Endothelial cell (in vitro differentiated cells): ENCODE measurements at regions not wholly inside any gene's neighbourhood (a gene's known extent, or its start where the extent isn't known, plus 50 kb on each side); places are given as distances from the start of the nearest gene placed in this dataset.

Experiments used
- DNase-seq: peaks from one replicate; pipeline ENCODE4 v3.0.0; 2021; ENCODE audit warnings: low spot score
- H3K27ac Mint-ChIP-seq: one replicate; pipeline ENCODE4 v1.8.0; 2021; ENCODE audit warnings: mixed read lengths, inconsistent platforms; ENCODE audit not compliant: unreplicated experiment
- H3K27me3 Mint-ChIP-seq: one replicate; pipeline ENCODE4 v1.8.0; 2021; ENCODE audit warnings: mild to moderate bottlenecking, moderate library complexity, mixed read lengths, inconsistent platforms; ENCODE audit not compliant: unreplicated experiment
- H3K36me3 Mint-ChIP-seq: one replicate; pipeline ENCODE4 v1.8.0; 2021; ENCODE audit warnings: mild to moderate bottlenecking, low read depth, mixed read lengths, inconsistent platforms; ENCODE audit not compliant: unreplicated experiment
- H3K4me1 Mint-ChIP-seq: one replicate; pipeline ENCODE4 v1.8.0; 2021; ENCODE audit warnings: mild to moderate bottlenecking, mixed read lengths, inconsistent platforms; ENCODE audit not compliant: unreplicated experiment
- H3K4me3 Mint-ChIP-seq: one replicate; pipeline ENCODE4 v1.8.0; 2021; ENCODE audit warnings: mild to moderate bottlenecking, mixed read lengths, inconsistent platforms; ENCODE audit not compliant: unreplicated experiment
- H3K9me3 Mint-ChIP-seq: one replicate; pipeline ENCODE4 v1.8.0; 2021; ENCODE audit warnings: mixed read lengths, inconsistent platforms; ENCODE audit not compliant: unreplicated experiment
- CTCF ChIP-seq: fragments of 200-600 bp; sonication (generic); IDR thresholded peaks from one replicate; pipeline ENCODE4 v1.5.0; 2021; ENCODE audit warnings: antibody characterized with exemption; ENCODE audit not compliant: unreplicated experiment

DNA sequence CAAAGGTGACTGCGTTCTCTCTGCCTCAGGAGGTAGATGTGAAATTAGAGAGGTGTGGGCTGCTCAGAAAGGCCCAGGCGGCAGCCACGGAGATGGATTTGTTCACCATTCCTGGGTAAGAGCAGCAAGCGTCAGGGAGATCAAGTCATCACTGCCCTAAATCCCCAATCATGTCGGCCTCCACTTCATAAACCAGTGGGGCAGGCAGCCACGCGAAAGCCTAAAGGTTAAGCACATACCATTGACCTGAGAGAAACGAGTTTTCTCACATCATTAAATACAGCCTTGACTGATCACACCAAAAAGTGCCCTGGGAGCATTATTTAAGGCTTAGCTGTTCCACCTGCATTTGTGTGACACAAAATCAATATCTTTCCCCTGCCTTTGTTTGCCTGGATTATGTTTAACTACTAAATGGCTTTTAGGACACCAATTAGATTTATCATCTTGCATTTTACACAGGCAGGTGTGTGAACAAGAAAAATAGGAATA, 50.7 kb upstream of the FOXB1 start:
- Mint-ChIP-seq H3K9me3 (no peaks in the 10 kb centered on the region), H3K36me3 (no peaks in the 10 kb centered on the region), H3K27me3 (no peaks in the 10 kb centered on the region), H3K4me3 (no peak overlapping the region), H3K27ac (no peak overlapping the region), H3K4me1 (peaks cover 8% of the 10 kb centered on the region)
- no peak for DNase-seq
- TF ChIP-seq CTCF, result no peak

- H3K4me1 Mint-ChIP-seq, result peaks cover 8% of the 10 kb centered on the region
- no peak for DNase-seq
- no peaks in the 10 kb centered on the region for H3K27me3 Mint-ChIP-seq
- no peak overlapping the region for H3K4me3 Mint-ChIP-seq
- H3K9me3 Mint-ChIP-seq, result no peaks in the 10 kb centered on the region
- H3K36me3 Mint-ChIP-seq, result no peaks in the 10 kb centered on the region
- TF ChIP-seq CTCF, result no peak
- no peak overlapping the region for H3K27ac Mint-ChIP-seq
Observed at GRCh38 chr15:59952960-59953359, 51.2 kb upstream of the FOXB1 start.

- DNase-seq, result no peak
- H3K9me3 Mint-ChIP-seq, result no peaks in the 10 kb centered on the region
- no peak for TF ChIP-seq CTCF
- H3K27ac Mint-ChIP-seq, result peak overlapping the region; percentile 45
- no peaks in the 10 kb centered on the region for H3K36me3 Mint-ChIP-seq
- H3K4me3 Mint-ChIP-seq, result no peak overlapping the region
- no peaks in the 10 kb centered on the region for H3K27me3 Mint-ChIP-seq
- peaks cover 8% of the 10 kb centered on the region for H3K4me1 Mint-ChIP-seq
Observed at GRCh38 chr15:59950603-59951388, 53.3 kb upstream of the FOXB1 start.

GRCh38 chr15:59948924-59949613, 55.0 kb upstream of the FOXB1 start:
- Mint-ChIP-seq H3K9me3 (no peaks in the 10 kb centered on the region), H3K27ac (no peak overlapping the region), H3K27me3 (no peaks in the 10 kb centered on the region), H3K36me3 (no peaks in the 10 kb centered on the region), H3K4me3 (no peak overlapping the region), H3K4me1 (peaks cover 8% of the 10 kb centered on the region)
- TF ChIP-seq CTCF, result no peak
- DNase-seq, result no peak

GRCh38 chr15:59946084-59946483, 58.0 kb upstream of the FOXB1 start:
- TF ChIP-seq CTCF, result no peak
- H3K4me3 Mint-ChIP-seq, result no peak overlapping the region
- H3K36me3 Mint-ChIP-seq, result no peaks in the 10 kb centered on the region
- no peaks in the 10 kb centered on the region for H3K9me3 Mint-ChIP-seq
- peaks cover 6% of the 10 kb centered on the region for H3K4me1 Mint-ChIP-seq
- H3K27me3 Mint-ChIP-seq, result no peaks in the 10 kb centered on the region
- H3K27ac Mint-ChIP-seq, result no peak overlapping the region
- DNase-seq, result no peak
